HG02642 (cell line): ENCODE measurements at regions not wholly inside any gene's neighbourhood (a gene's known extent, or its start where the extent isn't known, plus 50 kb on each side); places are given as distances from the start of the nearest gene placed in this dataset.
"Not testable (repeated sequence)": the region's sequence is repeated elsewhere in the genome, so short reads cannot be mapped to it uniquely, and the experiment has no call there.

Experiments used
- ATAC-seq: cut with Tn5 transposase; IDR thresholded peaks from one replicate; pipeline ENCODE4 v1.9.1; 2021; ENCODE audit warnings: mild to moderate bottlenecking; ENCODE audit not compliant: unreplicated experiment, poor library complexity

DNA sequence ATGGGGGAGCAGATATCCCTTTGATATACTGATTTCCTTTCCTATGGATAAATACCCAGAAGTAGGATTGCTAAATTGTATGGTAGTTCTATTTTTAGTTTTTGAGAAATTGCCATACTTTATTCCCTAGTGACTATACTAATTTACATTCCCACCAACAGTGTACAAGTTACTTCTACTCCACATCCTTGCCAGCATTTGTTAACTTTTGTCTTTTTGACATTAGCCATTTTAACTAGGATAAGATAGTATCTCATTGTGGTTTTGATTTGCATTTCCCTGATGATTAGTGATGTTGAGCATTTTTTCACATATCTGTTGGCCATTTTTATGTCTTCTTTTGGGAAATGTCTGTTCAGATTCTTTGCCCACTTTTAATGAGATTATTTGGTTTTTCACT is 620.6 kb upstream of the CAMK1G start:
- ATAC-seq, result no peak

GRCh38 chr1:208965351-208965750 is 618.2 kb upstream of the CAMK1G start:
- ATAC-seq, result no peak

GRCh38 chr1:208967334-208967733 is 616.2 kb upstream of the CAMK1G start:
- ATAC-seq, result no peak

GRCh38 chr1:208974717-208975116 is 608.8 kb upstream of the CAMK1G start:
- ATAC-seq, result no peak

- ATAC-seq, result no peak
Measured at GRCh38 chr1:208975456-208975855, 608.1 kb upstream of the CAMK1G start.

DNA sequence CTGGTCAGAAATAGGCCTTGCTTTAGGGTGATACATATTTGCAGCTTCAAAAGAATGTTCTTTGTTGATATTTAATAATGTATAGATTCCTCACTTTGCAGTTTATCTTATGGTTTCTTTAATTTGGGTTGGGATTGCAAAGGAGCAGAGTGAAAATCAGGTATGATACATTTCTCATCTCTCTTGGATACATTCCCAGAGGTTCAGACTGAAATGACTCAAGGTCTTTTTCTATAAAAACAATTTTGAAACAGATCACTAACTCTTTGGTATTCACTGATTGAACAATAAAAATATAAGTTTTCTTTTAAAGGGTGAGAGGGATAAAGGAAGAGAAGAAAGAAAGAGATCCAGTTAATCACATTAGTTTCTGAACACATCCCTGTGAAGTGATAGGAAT is 606.5 kb upstream of the CAMK1G start:
- no peak for ATAC-seq

GRCh38 chr1:208977638-208978256 is 605.8 kb upstream of the CAMK1G start:
- ATAC-seq, result no peak

- ATAC-seq, result no peak
Measured at GRCh38 chr1:208979776-208980175, 603.7 kb upstream of the CAMK1G start.

- ATAC-seq, result no peak
Measured at GRCh38 chr1:208980605-208981004, 602.9 kb upstream of the CAMK1G start.

- ATAC-seq, result no peak
Measured at GRCh38 chr1:208985231-208985630, 598.3 kb upstream of the CAMK1G start.

DNA sequence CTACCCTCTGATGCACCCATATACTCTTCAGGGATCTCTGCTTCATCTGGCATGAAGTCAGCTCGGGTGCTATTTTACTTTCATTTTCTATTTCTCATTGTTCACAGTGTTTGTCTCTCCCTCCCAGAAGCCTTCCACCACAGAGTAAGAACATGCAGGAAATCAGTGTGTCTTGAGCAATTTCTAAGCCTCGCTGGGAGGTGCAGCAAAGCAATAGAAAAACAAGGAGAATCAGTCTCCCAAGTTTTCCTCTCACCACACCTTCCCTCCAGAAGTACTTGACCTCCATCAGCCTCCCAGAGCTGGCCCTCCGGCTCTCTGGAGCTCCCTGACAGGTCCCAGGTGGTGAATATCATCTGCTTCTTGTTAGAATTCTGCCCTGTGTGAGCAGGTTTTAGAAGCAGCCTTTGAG is 594.7 kb upstream of the CAMK1G start:
- ATAC-seq, result peak; percentile 100

DNA sequence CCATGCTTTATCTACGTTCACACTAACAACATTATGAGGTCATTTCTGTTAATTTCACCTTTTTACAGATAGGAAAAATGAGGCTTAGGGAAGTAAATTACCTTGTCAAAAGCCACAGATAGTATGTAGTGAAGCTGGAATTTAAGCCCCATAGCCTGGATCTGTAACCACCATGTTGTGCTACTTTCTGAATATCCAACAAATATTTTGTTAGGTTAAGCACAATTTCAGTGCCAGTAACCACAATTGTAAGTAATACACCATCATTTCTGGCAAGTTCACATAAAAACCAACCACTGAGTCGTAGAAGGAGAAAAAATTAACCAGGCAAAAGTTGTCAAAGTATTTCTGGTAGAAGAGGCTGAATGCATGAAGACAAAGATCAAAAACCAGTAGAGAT is 593.1 kb upstream of the CAMK1G start:
- no peak for ATAC-seq

GRCh38 chr1:208997053-208997452 is 586.5 kb upstream of the CAMK1G start:
- ATAC-seq, result not testable (repeated sequence)

GRCh38 chr1:208997726-208998312 is 585.7 kb upstream of the CAMK1G start:
- no peak for ATAC-seq

- ATAC-seq, result no peak
Measured at GRCh38 chr1:209008586-209008985, 574.9 kb upstream of the CAMK1G start.

DNA sequence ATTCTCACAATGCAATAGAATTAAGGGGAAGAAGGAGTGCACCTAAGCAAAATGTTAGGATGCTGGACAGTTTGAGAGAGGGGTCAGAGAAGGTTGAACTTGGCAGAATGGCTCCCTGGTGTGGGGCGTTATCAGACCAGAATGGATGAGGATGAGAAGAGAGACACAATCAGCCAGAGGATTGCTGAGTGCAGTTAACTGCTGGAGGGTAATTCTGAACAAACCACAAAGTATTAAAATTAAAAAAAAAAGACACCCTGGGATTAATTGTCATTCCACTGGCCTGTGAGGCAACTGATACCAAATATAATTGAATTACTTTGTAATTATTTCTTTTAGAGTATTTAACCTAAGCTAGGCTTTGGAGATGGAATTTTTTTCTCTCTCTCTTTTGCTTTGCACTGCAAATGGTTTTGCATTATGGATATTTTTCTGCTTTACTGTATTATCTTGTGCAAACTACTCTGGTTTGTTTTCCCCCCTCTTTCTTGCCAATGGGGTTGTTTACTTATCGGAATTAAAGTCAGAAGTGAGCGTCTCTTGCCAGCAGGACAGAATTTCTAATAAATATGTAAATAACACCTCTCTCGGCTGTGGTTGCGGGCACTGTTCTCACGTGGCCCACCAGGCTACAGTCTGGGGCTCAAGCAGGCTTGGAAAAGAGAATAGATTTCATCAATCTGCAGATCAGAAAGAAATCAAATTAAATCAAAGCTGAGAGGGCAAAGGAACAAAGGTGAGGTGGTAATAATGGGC is 572.9 kb upstream of the CAMK1G start:
- ATAC-seq, result no peak

- no peak for ATAC-seq
Measured at GRCh38 chr1:209012443-209013196, 570.9 kb upstream of the CAMK1G start.

DNA sequence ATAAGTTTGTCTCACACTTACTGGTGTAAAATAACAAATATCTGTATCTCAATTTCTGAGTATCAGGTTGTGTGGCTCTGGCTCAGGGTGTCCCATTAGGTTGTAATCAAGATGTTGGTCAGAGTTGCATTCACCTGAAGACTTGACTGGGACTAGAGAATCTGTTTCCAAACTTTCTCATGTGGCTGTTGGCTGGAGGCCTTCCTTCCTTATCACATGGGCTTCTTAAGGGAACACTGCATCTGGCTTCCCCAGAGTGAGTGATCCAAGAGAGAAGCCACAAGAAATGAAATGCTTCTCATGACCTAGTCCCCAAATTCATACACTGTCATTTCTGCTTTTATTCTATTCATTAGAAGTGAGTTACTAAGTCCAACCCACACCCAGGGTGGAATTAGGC is 568.4 kb upstream of the CAMK1G start:
- ATAC-seq, result no peak

GRCh38 chr1:209021622-209022021 is 561.9 kb upstream of the CAMK1G start:
- no peak for ATAC-seq

DNA sequence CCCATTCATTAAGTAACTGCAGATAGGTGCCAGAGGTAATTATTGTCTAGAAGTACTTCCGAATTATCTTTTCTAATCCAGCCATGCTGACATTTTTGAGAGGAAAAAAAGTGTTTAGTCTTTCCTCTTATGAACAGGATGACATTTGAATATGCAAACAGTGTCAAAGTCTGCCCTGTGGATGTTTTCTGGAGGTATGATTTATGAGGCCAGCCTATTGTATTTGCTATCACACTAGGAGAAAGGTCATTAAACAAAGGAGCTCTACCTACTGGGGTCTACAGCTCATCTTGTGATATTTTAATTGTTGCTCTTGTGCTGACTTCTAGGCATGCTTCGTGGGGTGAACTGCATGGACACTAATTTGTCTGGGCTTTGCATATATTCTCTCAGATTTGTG is 559.7 kb upstream of the CAMK1G start:
- no peak for ATAC-seq

GRCh38 chr1:209029737-209030136 is 553.8 kb upstream of the CAMK1G start:
- ATAC-seq, result no peak
